ENCODE measurements at regions not wholly inside any gene's neighbourhood (a gene's known extent, or its start where the extent isn't known, plus 50 kb on each side); places are given as distances from the start of the nearest gene placed in this dataset.

DNA sequence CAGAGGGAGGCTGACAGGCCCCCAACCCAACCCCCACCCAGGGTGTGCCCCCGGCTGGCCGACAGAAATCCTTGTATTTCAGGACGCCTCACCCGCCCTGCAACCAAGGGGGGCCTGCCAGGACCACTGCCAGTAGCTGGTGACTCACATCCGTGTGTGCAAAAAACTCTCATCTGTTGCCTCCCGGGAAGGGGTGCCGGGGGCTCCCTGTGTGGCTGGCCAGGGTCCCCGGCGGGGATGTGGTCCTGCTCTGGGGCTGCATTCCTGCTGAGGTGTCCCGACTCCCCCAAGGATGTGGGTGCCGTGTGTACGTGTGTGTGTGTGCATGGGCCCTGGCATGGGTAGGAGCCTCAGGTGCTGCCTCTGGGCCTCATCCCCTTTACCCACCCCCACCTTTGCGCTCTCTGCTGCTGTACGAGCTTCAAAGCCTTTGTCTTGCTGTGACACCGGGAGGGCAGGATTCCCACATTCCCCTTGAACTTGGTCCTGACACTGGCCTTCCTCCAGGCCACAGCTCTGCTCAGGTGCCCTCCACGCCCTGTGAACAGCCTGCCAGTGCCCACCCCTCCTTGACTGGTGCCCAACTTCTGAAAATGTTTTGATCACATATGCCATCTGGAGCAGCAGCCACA, 226.3 kb upstream of the HDAC4 start:
- no peak for DNase-seq (ENCODE audit: low read depth in 2 of 2)

- no peak for DNase-seq (ENCODE audit: low read depth in 2 of 2)
Measured at GRCh38 chr2:239625971-239626734, 225.3 kb upstream of the HDAC4 start.

DNA sequence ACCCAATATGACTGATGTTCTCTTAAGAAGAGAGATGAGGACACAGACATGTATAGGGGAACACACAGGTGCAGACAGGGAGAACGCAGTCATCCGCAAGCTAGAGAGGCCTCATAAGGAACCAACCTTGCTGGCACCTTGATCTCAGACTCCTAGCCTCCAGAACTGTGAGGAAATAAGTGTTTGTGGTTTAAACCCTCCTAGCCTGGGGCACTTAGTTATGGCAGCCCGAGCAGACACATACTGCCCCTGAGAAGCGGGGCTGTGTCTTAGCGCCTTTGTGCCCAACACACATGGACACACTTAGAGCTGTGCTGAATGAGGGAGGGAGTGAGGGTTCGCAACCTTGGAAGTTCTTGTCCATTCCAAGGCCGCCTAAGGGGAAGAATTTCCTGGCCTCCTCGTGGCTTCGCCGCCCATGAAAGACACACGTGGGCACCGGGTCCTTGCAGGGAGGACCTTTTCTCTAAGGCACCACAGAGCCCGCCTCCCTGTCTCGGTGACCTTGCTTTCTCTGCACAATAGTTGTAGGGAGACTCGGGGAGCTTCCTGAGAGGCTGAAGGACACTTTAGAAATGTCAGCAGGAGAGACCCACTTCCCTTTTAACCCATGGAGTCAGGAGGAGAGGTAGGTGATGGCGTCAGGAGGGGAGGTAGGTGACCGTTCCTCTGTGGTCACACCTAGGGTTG, 224.5 kb upstream of the HDAC4 start:
- no peak for DNase-seq (ENCODE audit: low read depth in 2 of 2)

GRCh38 chr2:239621611-239622010, 220.8 kb upstream of the HDAC4 start:
- no peak for DNase-seq (ENCODE audit: low read depth in 2 of 2)

DNA sequence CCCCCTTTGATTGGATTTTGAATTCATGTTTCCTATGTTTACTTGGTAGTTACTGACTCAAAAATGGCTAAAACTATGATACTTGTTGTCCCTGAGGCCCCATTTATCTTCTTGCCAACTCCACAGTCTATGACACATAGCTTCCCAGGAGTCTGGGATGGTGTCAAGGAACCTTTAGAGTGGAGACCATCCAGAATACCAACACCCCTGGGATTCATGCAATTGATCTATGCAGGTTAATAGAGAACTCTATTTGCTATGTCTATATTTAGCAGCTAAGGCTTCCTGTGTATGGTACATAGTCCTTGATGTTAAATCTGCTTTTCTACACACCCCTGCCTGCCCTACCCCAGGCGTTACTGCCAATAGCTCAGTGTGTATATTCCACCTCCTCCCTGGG, 218.5 kb upstream of the HDAC4 start:
- DNase-seq (ENCODE audit: low read depth in 2 of 2) = no peak

- no peak for DNase-seq (ENCODE audit: low read depth in 2 of 2)
Measured at GRCh38 chr2:239616729-239617128, 215.9 kb upstream of the HDAC4 start.

GRCh38 chr2:239612133-239612532, 211.3 kb upstream of the HDAC4 start:
- no peak for DNase-seq (ENCODE audit: low read depth in 2 of 2)

GRCh38 chr2:239611222-239611795, 210.5 kb upstream of the HDAC4 start:
- DNase-seq (ENCODE audit: low read depth in 2 of 2) = no peak

DNA sequence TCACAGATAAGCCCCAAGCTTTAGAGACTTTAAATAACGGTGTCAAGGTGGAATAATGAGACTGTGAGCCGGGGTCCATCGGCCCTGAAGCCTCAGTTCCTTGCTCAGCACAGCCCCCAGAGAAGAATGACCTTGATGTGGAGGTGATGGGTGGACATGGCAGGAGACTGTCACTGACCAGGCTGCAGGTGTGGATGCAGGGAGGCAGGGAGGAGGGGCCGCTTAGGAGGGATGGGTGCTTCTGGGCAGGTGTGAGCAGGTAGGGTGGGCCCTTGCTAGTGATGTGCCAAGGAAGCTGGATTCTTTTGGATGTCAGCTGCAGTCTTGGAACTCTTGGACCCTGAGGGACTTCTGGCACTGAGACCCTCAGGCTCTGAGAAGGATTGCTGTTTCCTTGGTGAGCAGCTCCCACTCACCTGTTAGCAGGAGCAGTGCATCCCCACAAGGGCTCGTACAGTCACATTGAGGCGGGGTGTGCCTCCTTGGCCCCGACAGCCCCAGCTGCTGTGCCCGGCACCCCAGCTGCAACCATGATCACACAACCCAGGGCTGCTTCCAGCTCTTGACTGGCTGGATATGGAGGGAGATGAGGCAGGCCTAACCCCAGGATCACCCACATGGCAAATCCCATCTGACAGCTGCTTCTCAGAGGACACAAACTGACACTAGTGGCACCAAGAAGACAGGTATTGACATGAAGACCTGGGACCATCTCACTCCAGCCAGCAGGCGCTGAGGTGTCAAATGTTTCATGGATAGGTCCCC, 209.8 kb upstream of the HDAC4 start:
- DNase-seq (ENCODE audit: low read depth in 2 of 2) = no peak

DNA sequence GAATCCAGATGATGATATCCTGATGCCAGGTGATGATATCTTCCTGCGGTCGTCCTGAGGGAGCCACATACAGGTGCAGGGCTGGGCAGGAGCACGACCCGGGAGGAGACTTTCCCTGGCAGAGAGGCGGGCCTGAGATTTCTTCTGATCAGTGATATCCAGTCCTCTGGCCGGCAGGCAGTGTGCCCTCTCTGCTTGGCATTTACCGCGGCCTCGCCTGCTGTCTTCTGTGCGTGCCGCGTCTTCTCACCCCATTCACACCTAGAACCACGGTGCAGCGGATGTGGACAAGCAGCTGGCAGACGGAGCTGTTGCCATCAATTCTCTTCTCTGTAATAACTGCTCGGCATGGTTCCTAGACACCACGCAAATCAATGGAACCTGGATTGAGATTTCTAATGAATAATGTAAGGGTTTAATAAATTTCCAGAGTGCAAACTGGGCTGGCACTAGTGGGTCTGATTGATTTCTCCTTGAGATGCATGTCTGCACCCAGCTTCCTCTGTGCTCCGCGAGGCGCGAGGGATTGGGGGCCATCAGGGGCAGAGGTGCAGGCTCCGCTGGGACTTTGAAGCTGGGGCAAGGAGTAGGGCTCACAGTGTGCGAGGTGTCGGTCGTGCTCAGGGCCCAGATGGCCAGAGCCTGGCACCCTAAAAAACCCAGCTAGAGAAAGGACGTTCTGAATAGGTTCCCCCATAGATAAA, 208.9 kb upstream of the HDAC4 start:
- no peak for DNase-seq (ENCODE audit: low read depth in 2 of 2)

DNA sequence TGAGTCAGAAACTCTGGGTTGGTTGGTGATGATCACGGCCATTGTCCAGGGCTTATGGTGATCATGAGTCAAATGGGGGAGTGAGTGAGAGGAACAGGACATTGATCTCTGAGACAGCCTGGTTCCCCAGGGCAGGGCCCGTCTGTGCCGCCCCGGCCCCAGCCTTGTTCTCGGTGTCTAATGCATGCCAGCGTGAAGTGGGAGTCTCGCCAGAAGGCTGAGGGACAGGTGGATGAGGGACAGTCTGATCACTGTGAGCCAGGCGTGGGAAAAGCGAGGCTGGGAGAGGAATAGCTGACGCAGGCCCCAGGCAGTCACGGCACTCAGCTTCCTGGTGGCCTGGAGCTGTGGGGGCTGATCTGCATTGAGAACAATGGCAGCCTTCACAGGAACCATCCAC, 208.3 kb upstream of the HDAC4 start:
- DNase-seq (ENCODE audit: low read depth in 2 of 2) = no peak

DNA sequence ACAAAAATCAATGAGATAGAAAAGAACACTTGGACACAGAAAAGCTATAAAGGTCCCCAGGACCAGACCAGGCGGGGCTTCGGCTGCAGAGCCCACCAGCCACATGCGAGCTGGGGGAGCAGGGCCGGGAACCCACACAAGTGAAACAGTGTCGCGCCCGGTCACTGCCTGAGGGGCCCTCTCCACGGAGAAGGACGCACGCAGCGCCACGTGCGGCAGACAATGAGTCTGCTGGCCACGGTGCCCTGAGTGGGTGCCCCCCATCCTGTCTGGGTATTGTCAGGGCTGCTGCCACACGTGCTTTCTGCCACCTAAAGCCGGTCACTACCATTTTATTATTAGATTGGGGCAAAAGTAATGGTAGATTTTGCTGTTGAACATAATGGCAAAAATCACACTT, 207.9 kb upstream of the HDAC4 start:
- DNase-seq (ENCODE audit: low read depth in 2 of 2) = no peak

GRCh38 chr2:239608260-239608659, 207.4 kb upstream of the HDAC4 start:
- DNase-seq (ENCODE audit: low read depth in 2 of 2) = no peak

DNA sequence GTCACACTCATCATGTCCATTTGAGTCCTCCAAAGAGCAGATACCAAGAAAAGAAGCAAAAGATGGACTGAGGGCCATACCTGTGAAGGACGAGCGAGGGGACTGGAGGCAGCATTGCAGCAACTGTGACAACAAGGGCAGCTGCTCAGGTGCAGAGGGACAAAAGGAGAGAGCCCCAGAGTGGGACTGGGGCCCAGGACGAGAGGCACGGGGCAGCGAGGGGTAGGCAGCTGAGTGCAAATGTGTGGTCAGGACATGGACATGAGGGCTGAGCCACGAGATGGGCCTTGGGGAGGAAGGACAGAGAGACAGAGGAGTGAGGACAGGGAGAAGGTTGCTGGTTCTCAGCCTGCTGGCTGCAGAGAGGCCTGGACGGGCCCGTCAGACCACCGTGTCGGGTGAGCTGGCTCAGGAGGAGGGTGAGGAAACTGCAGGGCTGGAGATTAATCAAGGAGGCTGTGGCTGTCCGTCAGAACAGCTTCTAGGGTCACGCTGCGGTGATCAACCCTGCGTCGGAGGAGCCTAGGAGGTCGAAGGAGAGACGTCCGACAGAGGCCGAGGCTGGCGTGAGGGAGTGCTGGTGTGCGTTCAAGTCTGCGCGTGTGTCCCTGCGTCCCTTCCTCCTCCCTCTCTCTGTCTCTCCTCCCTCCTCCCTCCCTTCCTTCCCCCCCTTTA, 206.8 kb upstream of the HDAC4 start:
- no peak for DNase-seq (ENCODE audit: low read depth in 2 of 2)

DNA sequence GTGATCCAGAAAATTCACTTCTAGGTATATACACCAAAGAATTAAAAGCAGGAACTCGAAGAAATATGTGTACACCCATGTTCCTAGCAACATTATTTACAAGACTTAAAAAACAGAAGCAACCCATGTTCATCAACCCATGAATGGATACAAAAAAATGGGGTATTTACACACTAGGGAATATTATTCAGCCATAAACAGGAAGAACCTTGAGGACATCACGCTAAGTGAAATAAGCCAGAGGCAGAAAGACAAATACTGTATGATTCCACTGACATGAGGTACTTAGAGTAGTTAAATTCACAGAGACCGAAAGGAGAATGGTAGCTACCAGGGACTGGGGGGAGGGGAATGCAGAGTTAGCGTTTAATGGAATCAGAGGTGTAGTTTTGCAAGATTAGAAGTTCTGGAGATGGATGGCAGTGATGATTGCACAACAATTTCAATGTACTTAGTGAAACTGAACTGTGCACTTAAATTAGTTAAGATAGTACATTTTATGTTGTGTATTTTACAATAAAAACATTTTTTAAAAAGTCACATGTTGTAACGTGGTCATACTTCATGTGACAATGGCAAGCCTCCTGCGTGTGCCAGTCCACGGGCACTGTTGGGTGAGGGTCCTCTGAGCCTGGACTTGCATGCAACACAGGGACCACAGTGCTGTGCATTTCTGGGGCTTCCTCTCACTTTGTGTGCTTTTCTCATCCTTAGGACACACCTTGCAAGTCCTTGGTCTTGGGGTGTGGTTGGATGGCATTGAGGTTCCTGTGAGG, 206.1 kb upstream of the HDAC4 start:
- DNase-seq (ENCODE audit: low read depth in 2 of 2) = no peak

DNA sequence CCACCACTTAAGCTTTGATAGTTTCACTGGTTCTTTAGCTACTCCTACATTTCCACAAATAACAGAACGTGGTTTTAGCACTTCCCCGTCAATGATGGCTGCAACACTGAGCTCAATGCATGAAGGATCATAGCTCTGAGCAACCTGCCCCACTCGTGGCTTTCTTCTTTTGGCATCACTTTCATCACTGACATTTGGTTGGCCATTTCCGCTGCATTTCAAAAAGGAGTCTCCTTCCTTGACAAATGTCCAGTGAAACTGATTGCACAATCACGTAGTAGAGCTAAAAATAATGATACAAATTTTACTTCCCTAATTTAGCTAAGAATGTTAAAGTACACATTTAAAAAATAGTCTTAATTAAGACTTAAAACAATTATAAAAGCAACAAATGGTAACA, 205.2 kb upstream of the HDAC4 start:
- DNase-seq (ENCODE audit: low read depth in 2 of 2) = no peak

GRCh38 chr2:239605409-239605808, 204.6 kb upstream of the HDAC4 start:
- DNase-seq (ENCODE audit: low read depth in 2 of 2) = no peak

GRCh38 chr2:239604861-239605260, 204.0 kb upstream of the HDAC4 start:
- no peak for DNase-seq (ENCODE audit: low read depth in 2 of 2)

DNA sequence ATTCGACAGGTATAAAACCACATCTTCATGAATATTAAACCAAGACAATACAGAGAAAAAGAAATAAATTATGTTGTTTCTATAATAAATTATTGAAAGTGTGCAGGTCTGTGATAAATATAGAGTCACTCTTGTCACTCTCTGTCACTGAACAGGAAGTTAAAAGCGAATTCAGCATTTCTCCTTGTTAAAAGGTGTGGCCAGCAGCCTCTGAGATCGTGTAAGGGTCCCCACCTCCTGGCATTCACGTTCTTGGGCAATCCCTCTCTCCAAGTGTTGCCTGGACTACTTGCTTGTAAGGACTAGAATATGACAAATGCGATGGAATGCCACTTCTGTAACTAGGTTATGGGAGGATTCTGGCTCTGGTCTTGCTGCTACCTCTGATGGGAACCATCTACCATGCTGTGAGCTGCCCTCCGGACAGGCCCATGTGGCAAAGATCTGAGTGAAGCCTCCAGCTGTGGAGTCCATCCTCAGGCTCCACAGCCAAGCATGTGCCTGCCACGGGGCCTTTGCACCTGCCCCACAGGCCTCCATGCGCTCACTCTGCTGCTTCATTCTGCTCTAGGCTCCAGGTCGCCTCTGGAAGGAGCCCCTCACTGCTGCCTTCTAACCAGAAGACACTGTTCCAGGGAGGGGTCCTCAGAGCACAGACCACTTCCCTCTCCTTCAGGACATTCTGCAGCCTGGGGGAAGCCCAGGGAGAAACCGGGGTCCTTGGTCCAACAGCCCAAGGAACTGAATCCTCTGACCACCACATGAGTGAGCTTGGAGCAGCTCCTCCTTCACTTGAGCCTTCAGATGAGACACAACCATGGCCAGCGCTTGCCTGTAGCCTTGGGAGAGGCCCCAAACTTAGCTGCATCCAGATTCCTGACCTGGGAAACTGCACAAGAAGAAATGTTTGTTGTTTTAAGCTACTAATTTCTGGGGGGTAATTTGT, 202.9 kb upstream of the HDAC4 start:
- no peak for DNase-seq (ENCODE audit: low read depth in 2 of 2)

Data from stimulated activated CD8-positive, alpha-beta memory T cell treated with anti-CD3 and anti-CD28 coated beads, Interleukin-15, amount 100 ng/mL, for 4 hours (primary cell).